ENCODE measurements at regions not wholly inside any gene's neighbourhood (a gene's known extent, or its start where the extent isn't known, plus 50 kb on each side); places are given as distances from the start of the nearest gene placed in this dataset.

GRCh38 chr5:82493221-82493620, 215.1 kb upstream of the RPS23 start:
- Histone ChIP-seq H3K36me3 (ENCODE audit: control insufficient read depth in 1 of 2, insufficient read depth in 2 of 2, low read length in 2 of 2) (no peaks in the 10 kb centered on the region), H3K79me2 (ENCODE audit: insufficient read depth, low read length) (no peaks in the 10 kb centered on the region), H3K4me3 (replicated peaks in 1 of 2; ENCODE audit: low read depth in 1 of 2, low read length in 2 of 2) (no peak overlapping the region), H3K4me2 (ENCODE audit: low read length) (no peak overlapping the region), H3K4me1 (ENCODE audit: control insufficient read depth in 1 of 2, insufficient read depth in 2 of 2, low read length in 2 of 2) (no peaks in the 10 kb centered on the region), H3K9ac (ENCODE audit: low read length) (no peak overlapping the region), H3K27me3 (ENCODE audit: insufficient read depth, low read length) (no peaks in the 10 kb centered on the region), H3K9me2 (ENCODE audit: insufficient read depth) (no peaks in the 10 kb centered on the region), H2AFZ (ENCODE audit: low read depth, low read length, poor library complexity, severe bottlenecking) (no peak overlapping the region), H3K27ac (ENCODE audit: low read depth, low read length) (no peak overlapping the region), H4K20me1 (ENCODE audit: insufficient read depth) (no peaks in the 10 kb centered on the region), H3K9me3 (ENCODE audit: control insufficient read depth in 1 of 2, insufficient read depth in 1 of 2, low read depth in 1 of 2, low read length in 2 of 2) (no peaks in the 10 kb centered on the region; a peak in 1 of 4 replicates)
- BruUV-seq (replicated peaks): no TSS peak
- ChIA-PET RAD21 (ENCODE audit: low non-redundant PET in 1 of 2, low total read pairs in 2 of 2, uncharacterized antibody in 2 of 2, unreplicated experiment in 2 of 2) (no interaction called here), CTCF (no interaction called here), POLR2A (no interaction called here)
- ATAC-seq (no peak), DNase-seq (ENCODE audit: low read depth, low spot score) (no peak)
- TF ChIP-seq CBX3 (IDR thresholded peaks at IDR 0.05; ENCODE audit: low read depth): no peak
- TF ChIP-seq, protein P1, sequence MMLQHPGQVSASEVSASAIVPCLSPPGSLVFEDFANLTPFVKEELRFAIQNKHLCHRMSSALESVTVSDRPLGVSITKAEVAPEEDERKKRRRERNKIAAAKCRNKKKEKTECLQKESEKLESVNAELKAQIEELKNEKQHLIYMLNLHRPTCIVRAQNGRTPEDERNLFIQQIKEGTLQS (IDR thresholded peaks at IDR 0.05): no peak
- intact Hi-C loops (cut with micrococcal nuclease): no loop called here

GRCh38 chr5:82491397-82491796, 213.2 kb upstream of the RPS23 start:
- Histone ChIP-seq H3K9me3 (ENCODE audit: control insufficient read depth in 1 of 2, insufficient read depth in 1 of 2, low read depth in 1 of 2, low read length in 2 of 2) (no peaks in the 10 kb centered on the region), H2AFZ (ENCODE audit: low read depth, low read length, poor library complexity, severe bottlenecking) (no peak overlapping the region), H3K9ac (ENCODE audit: low read length) (no peak overlapping the region), H3K36me3 (ENCODE audit: control insufficient read depth in 1 of 2, insufficient read depth in 2 of 2, low read length in 2 of 2) (no peaks in the 10 kb centered on the region), H3K79me2 (ENCODE audit: insufficient read depth, low read length) (no peaks in the 10 kb centered on the region), H3K4me1 (ENCODE audit: control insufficient read depth in 1 of 2, insufficient read depth in 2 of 2, low read length in 2 of 2) (no peaks in the 10 kb centered on the region), H4K20me1 (ENCODE audit: insufficient read depth) (no peaks in the 10 kb centered on the region), H3K4me3 (replicated peaks in 1 of 2; ENCODE audit: low read depth in 1 of 2, low read length in 2 of 2) (no peak overlapping the region), H3K9me2 (ENCODE audit: insufficient read depth) (no peaks in the 10 kb centered on the region), H3K27ac (ENCODE audit: low read depth, low read length) (no peak overlapping the region), H3K4me2 (ENCODE audit: low read length) (no peak overlapping the region), H3K27me3 (ENCODE audit: insufficient read depth, low read length) (no peaks in the 10 kb centered on the region)
- intact Hi-C loops (cut with micrococcal nuclease): no loop called here
- ChIA-PET RAD21 (ENCODE audit: low non-redundant PET in 1 of 2, low total read pairs in 2 of 2, uncharacterized antibody in 2 of 2, unreplicated experiment in 2 of 2) (no interaction called here), POLR2A (no interaction called here), CTCF (no interaction called here)
- TF ChIP-seq REST (IDR thresholded peaks at IDR 0.05; ENCODE audit: low read depth) (no peak), EZH2phosphoT487 (IDR thresholded peaks at IDR 0.05; ENCODE audit: borderline replicate concordance) (no peak), CEBPB (IDR thresholded peaks at IDR 0.05; ENCODE audit: low read depth) (no peak), POLR2A (IDR thresholded peaks at IDR 0.05; ENCODE audit: borderline replicate concordance, extremely low read depth, insufficient read depth, insufficient read length) (no peak), ZFX (IDR thresholded peaks at IDR 0.05) (no peak)
- TF ChIP-seq, protein P2, sequence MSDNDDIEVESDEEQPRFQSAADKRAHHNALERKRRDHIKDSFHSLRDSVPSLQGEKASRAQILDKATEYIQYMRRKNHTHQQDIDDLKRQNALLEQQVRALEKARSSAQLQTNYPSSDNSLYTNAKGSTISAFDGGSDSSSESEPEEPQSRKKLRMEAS (IDR thresholded peaks at IDR 0.05): no peak
- no TSS peak for BruUV-seq (replicated peaks)
- DNase-seq (ENCODE audit: low read depth, low spot score): no peak
- ATAC-seq: no peak
